SK-N-SH (cell line): ENCODE measurements at regions not wholly inside any gene's neighbourhood (a gene's known extent, or its start where the extent isn't known, plus 50 kb on each side); places are given as distances from the start of the nearest gene placed in this dataset.

Source experiments
- CTCF ChIA-PET: fragments of 300-600, 350-600 bp; formaldehyde crosslinking; extraction: SDS; loops from one replicate; lab custom pipeline; 2021; lab: Yijun Ruan, JAX
- POLR2A ChIA-PET: fragments of 350-600 bp; sonication (Branson Sonifier 250); formaldehyde crosslinking; extraction: SDS; loops from one replicate; lab custom pipeline; 2020; ENCODE audit warnings: antibody characterized with exemption, inconsistent platforms; lab: Yijun Ruan, JAX
- DNase-seq: peaks from one replicate; pipeline ENCODE4 v3.0.0; 2012
- H2AFZ ChIP-seq: fragments of 200-600 bp; sonication (generic); 2 replicates; pipeline ENCODE4 v1.8.1; 2016; ENCODE audit warnings: antibody characterized with exemption, mild to moderate bottlenecking, low read depth
- H3F3A ChIP-seq: fragments of 200-600 bp; sonication (generic); replicated peaks from 2 replicates; pipeline ENCODE3; 2016; ENCODE audit warnings: antibody characterized with exemption, mild to moderate bottlenecking; ENCODE audit not compliant: insufficient read depth
- H3K27ac ChIP-seq, 2 experiments: fragments of 200-500 bp in 1 of 2; fragments of 200-600 bp in 1 of 2; sonication (Bioruptor generic) in 1 of 2; sonication (generic), shearing (Covaris generic) in 1 of 2; 2 replicates each; pipeline versions ENCODE4 v1.5.1 to v1.6.1; 2014 to 2016; ENCODE audit warnings: low read depth in 2 of 2, inconsistent platforms in 1 of 2, low read length in 1 of 2, mild to moderate bottlenecking in 1 of 2, mixed read lengths in 1 of 2
- H3K27me3 ChIP-seq: fragments of 200-600 bp; sonication (generic), shearing (Covaris generic); 2 replicates; pipeline ENCODE4 v1.6.1; 2016; ENCODE audit warnings: mixed run types; ENCODE audit not compliant: insufficient read depth
- H3K36me3 ChIP-seq, 2 experiments: fragments of 200-500 bp in 1 of 2; fragments of 200-600 bp in 1 of 2; sonication (Bioruptor generic) in 1 of 2; sonication (generic) in 1 of 2; replicated peaks in 1 of 2; 2 replicates each; pipeline versions ENCODE3 to v1.5.1; 2014 to 2016; ENCODE audit warnings: low read length in 1 of 2, mild to moderate bottlenecking in 1 of 2; ENCODE audit not compliant: insufficient read depth in 2 of 2, control insufficient read depth in 1 of 2
- H3K4me1 ChIP-seq, 2 experiments: fragments of 200-500 bp in 1 of 2; fragments of 200-600 bp in 1 of 2; sonication (Bioruptor generic) in 1 of 2; sonication (generic), shearing (Covaris generic) in 1 of 2; 2 replicates each; pipeline versions ENCODE4 v1.5.1 to v1.6.1; 2014 to 2016; ENCODE audit warnings: low read depth in 1 of 2, low read length in 1 of 2, mixed run types in 1 of 2; ENCODE audit not compliant: insufficient read depth in 2 of 2, control insufficient read depth in 1 of 2
- H3K4me2 ChIP-seq: fragments of 200-600 bp; sonication (generic), shearing (Covaris generic); 2 replicates; pipeline ENCODE4 v1.6.1; 2017; ENCODE audit warnings: mixed run types
- H3K4me3 ChIP-seq, 2 experiments: fragments of 200-500 bp in 1 of 2; fragments of 200-600 bp in 1 of 2; sonication (Bioruptor generic) in 1 of 2; sonication (generic), shearing (Covaris generic) in 1 of 2; 2 replicates each; pipeline versions ENCODE4 v1.5.1 to v1.8.1; 2014 to 2016; ENCODE audit warnings: low read depth in 2 of 2, inconsistent platforms in 1 of 2, low read length in 1 of 2, mild to moderate bottlenecking in 1 of 2, mixed read lengths in 1 of 2, moderate library complexity in 1 of 2
- H3K79me2 ChIP-seq: fragments of 200-600 bp; sonication (generic); 2 replicates; pipeline ENCODE4 v1.8.1; 2017; ENCODE audit warnings: mild to moderate bottlenecking; ENCODE audit not compliant: insufficient read depth
- H3K9ac ChIP-seq: fragments of 200-600 bp; sonication (generic); 2 replicates; pipeline ENCODE4 v1.6.1; 2017; ENCODE audit warnings: mixed run types
- H3K9me2 ChIP-seq: fragments of 200-600 bp; sonication (generic); 2 replicates; pipeline ENCODE4 v1.6.1; 2017; ENCODE audit warnings: mixed run types
- H3K9me3 ChIP-seq: fragments of 200-600 bp; sonication (generic); 2 replicates; pipeline ENCODE4 v1.6.1; 2017; ENCODE audit warnings: mixed run types, mild to moderate bottlenecking, moderate library complexity
- H4K20me1 ChIP-seq: fragments of 200-600 bp; sonication (generic); 2 replicates; pipeline ENCODE4 v1.6.1; 2017; ENCODE audit warnings: mild to moderate bottlenecking, mixed run types; ENCODE audit not compliant: insufficient read depth
- CHD2 ChIP-seq: fragments of 150-350 bp; IDR thresholded peaks from 2 replicates; pipeline ENCODE4 v1.6.1; 2018; ENCODE audit warnings: low read length; ENCODE audit not compliant: partially characterized antibody
- EP300 ChIP-seq, 2 experiments: IDR thresholded peaks; 2 replicates each; pipeline versions ENCODE4 v1.4.0 to v1.6.1; 2012; ENCODE audit warnings: borderline replicate concordance in 1 of 2, low read depth in 1 of 2, low read length in 1 of 2
- EZH2phosphoT487 ChIP-seq: fragments of 200-600 bp; sonication (generic); IDR thresholded peaks from 2 replicates; pipeline ENCODE4 v1.6.1; 2017; ENCODE audit warnings: low read depth, mixed run types, mild to moderate bottlenecking, antibody characterized with exemption, moderate library complexity, borderline replicate concordance
- FOSL2 ChIP-seq: IDR thresholded peaks from 2 replicates; pipeline ENCODE4 v1.4.0; 2012; ENCODE audit warnings: low read depth, mild to moderate bottlenecking, moderate library complexity, borderline replicate concordance
- FOXJ3 ChIP-seq: sonication (generic); formaldehyde crosslinking; IDR thresholded peaks from 2 replicates; pipeline ENCODE4 v1.5.1; 2020; ENCODE audit warnings: mild to moderate bottlenecking, missing genetic modification reagents
- GABPA ChIP-seq: IDR thresholded peaks from 2 replicates; pipeline ENCODE4 v1.4.0; 2012; ENCODE audit warnings: low read depth, mild to moderate bottlenecking
- GATA2 ChIP-seq: sonication (generic); formaldehyde crosslinking; IDR thresholded peaks from 2 replicates; pipeline ENCODE4 v1.5.0; 2020; ENCODE audit warnings: mild to moderate bottlenecking, missing genetic modification reagents
- JUND ChIP-seq: IDR thresholded peaks from 2 replicates; pipeline ENCODE4 v1.4.0; 2012
- MEF2A ChIP-seq: IDR thresholded peaks from 2 replicates; pipeline ENCODE4 v1.4.0; 2012; ENCODE audit warnings: low read depth, borderline replicate concordance
- NFIC ChIP-seq: IDR thresholded peaks from 2 replicates; pipeline ENCODE4 v1.4.0; 2012; ENCODE audit warnings: borderline replicate concordance
- NRF1 ChIP-seq: IDR thresholded peaks from 2 replicates; pipeline ENCODE4 v1.6.1; 2012; ENCODE audit warnings: low read depth, mild to moderate bottlenecking, low read length
- RAD21 ChIP-seq: IDR thresholded peaks from 2 replicates; pipeline ENCODE4 v1.6.1; 2012; ENCODE audit warnings: mild to moderate bottlenecking, low read length
- RCOR1 ChIP-seq: fragments of 150-350 bp; IDR thresholded peaks from 2 replicates; pipeline ENCODE4 v1.6.1; 2017; ENCODE audit warnings: antibody characterized with exemption, low read length
- RFX5 ChIP-seq: IDR thresholded peaks from 2 replicates; pipeline ENCODE4 v1.6.1; 2012; ENCODE audit warnings: mild to moderate bottlenecking, improper control_type of control experiment, low read length
- RXRA ChIP-seq: IDR thresholded peaks from 2 replicates; pipeline ENCODE4 v1.4.0; 2012; ENCODE audit warnings: low read depth, mild to moderate bottlenecking, borderline replicate concordance
- TAF1 ChIP-seq: IDR thresholded peaks from 2 replicates; pipeline ENCODE4 v1.6.1; 2012; ENCODE audit warnings: low read depth, mild to moderate bottlenecking, low read length, moderate library complexity, borderline replicate concordance
- YY1 ChIP-seq: IDR thresholded peaks from 2 replicates; pipeline ENCODE4 v1.4.0; 2012; ENCODE audit warnings: low read depth, mild to moderate bottlenecking
- ZBTB33 ChIP-seq: IDR thresholded peaks from 2 replicates; pipeline ENCODE4 v1.4.0; 2012; ENCODE audit warnings: low read depth, borderline replicate concordance
- WGBS: methylation state at CpG from one replicate; pipeline ENCODE4 v1.1.6; 2017; ENCODE audit warnings: low lambda C conversion rate; 5-methylcytosine and 5-hydroxymethylcytosine counted together

DNA sequence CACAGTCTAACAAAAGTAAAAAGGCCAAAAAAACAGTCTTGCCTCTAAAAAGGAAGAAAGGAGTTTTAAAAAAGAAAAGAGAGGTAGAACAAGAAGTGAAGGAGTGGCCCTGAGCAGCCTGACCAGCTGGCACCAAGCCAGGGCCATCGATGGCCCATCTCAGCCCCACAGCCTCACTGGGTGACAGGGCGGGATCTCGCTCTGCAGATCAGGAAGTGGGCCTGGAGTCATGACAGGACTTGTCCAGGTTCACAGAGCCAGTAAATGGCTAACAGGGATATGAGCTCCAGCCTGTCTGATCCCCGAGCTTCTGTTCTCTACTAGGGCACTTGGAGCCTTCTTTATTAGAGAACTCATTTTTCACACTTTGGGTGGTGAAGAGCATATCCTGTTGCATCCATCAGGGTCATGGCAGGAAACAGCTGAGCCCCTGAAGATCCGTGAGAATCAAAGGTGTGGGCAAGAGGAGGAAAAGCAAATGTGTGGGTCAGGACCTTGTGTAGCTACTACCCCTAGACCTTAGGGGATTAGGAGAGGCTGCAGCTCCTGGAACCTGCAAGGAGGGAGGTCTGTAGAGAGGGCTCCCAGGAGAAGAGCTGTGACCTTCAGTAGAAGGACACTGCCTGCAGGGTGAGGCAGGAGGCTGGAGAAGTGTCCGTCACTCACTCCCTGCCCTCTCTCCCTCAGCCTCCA lies 299.0 kb upstream of the MSX2 start:
- H4K20me1 ChIP-seq, result no peaks in the 10 kb centered on the region
- H3K27ac ChIP-seq, result peak overlapping the region in 1 of 2 experiments; percentile 60; a peak in 2 of 4 replicates
- no peak overlapping the region for H3K9ac ChIP-seq
- TF ChIP-seq EP300 (IDR thresholded peaks at IDR 0.05; ENCODE audit: borderline replicate concordance in 1 of 2, low read depth in 1 of 2, low read length in 1 of 2), result no peak
- no peaks in the 10 kb centered on the region for H3K9me3 ChIP-seq
- no peaks in the 10 kb centered on the region for H3K36me3 ChIP-seq
- no peak overlapping the region for H3K4me2 ChIP-seq
- H3K4me3 ChIP-seq, result no peak overlapping the region
- H3F3A ChIP-seq, result no peaks in the 10 kb centered on the region
- H3K4me1 ChIP-seq, result peaks cover 0 to 20% of the 10 kb centered on the region in 2 experiments; a peak in 1 of 4 replicates
- ChIA-PET POLR2A (interaction anchor here (0.8 kb wide), 1 partner anchor 20 kb away, joined by 3 read pairs; no protein-coding TSS in a partner anchor), CTCF (interaction anchor here (0.7 to 14.8 kb wide), 14 partner anchors 11 to 368 kb away, joined by 3 to 192 read pairs (median 4); no protein-coding TSS in a partner anchor)
- 46% methylated on average over 6 of the region's 6 CpGs for WGBS
- no peaks in the 10 kb centered on the region for H3K27me3 ChIP-seq
- H2AFZ ChIP-seq, result no peak overlapping the region
- H3K9me2 ChIP-seq, result no peaks in the 10 kb centered on the region
- H3K79me2 ChIP-seq, result no peaks in the 10 kb centered on the region
- DNase-seq, result peak; percentile 55

DNA sequence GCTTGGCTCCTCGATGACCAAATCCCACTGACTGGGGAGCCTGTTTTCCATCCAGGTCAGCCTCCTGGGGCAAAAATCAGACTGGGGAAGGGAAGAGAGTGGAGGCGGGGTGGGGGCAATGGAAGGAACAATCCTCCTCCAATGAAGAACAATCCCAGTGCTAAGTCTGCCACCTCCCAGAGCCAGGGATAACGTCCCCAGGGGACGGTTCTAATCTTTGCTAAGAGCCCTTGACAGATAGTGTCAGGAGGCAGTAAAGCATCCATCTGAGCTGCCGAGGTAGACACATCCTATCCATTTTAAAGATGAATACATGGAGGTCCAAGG lies 298.5 kb upstream of the MSX2 start:
- Histone ChIP-seq H3K9me2 (no peaks in the 10 kb centered on the region), H3K9ac (no peak overlapping the region), H3K4me3 (no peak overlapping the region), H3K4me2 (no peak overlapping the region), H3K36me3 (no peaks in the 10 kb centered on the region), H3K9me3 (no peaks in the 10 kb centered on the region), H2AFZ (no peak overlapping the region), H4K20me1 (no peaks in the 10 kb centered on the region), H3K27me3 (no peaks in the 10 kb centered on the region), H3K27ac (no peak overlapping the region), H3K4me1 (peaks cover 0 to 20% of the 10 kb centered on the region in 2 experiments; a peak in 1 of 4 replicates), H3K79me2 (no peaks in the 10 kb centered on the region), H3F3A (no peaks in the 10 kb centered on the region)
- POLR2A ChIA-PET, result no interaction called here
- 53% methylated on average over 5 of the region's 5 CpGs for WGBS
- TF ChIP-seq TAF1, result no peak
- TF ChIP-seq YY1, result no peak
- no peak for TF ChIP-seq NFIC
- TF ChIP-seq EZH2phosphoT487, result no peak
- TF ChIP-seq JUND, result no peak
- no peak for TF ChIP-seq ZBTB33
- no peak for TF ChIP-seq NRF1
- no peak for TF ChIP-seq MEF2A
- no peak for TF ChIP-seq RCOR1
- no peak for TF ChIP-seq RFX5
- no peak for TF ChIP-seq CHD2
- no peak for TF ChIP-seq RAD21
- no peak for TF ChIP-seq GABPA
- no peak for TF ChIP-seq RXRA
- no peak for TF ChIP-seq FOSL2
- no peak for TF ChIP-seq FOXJ3 (CRISPR knock-in tag)
- no peak for TF ChIP-seq GATA2 (CRISPR knock-in tag)
- no peak for DNase-seq
- CTCF ChIA-PET, result interaction anchor here (0.8 to 14.8 kb wide), 10 partner anchors 68 to 367 kb away, joined by 3 to 192 read pairs (median 4); no protein-coding TSS in a partner anchor
